ENCODE measurements at regions not wholly inside any gene's neighbourhood (a gene's known extent, or its start where the extent isn't known, plus 50 kb on each side); places are given as distances from the start of the nearest gene placed in this dataset.

DNA sequence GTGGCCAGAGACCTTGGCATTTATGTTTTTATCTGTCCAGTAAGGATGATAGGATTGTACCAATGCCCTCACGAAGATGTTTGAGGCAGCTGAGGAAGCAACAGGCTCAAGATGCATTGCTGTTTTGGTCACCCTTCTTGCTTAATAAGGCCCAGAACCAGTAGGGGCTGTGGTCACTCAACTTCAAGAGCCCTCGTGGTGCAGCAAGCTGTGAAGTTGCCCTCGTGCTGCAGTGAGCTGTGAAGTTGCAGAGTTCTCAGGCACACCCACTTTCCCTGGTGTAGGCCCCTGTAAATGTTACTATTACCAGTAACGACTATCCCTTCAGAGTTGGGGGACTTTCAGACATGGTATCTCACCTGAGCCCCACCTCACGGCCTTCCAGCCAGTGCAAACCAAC lies 207.6 kb upstream of the LYZL1 start:
- 87 to 94% methylated on average over 5 of the region's 5 CpGs for WGBS, 2 donors
- Histone ChIP-seq H3K4me1 (no peaks in the 10 kb centered on the region), H3K36me3 (no peaks in the 10 kb centered on the region), H3K4me3 (no peak overlapping the region), H3K27ac (no peak overlapping the region), H3K27me3 (no peaks in the 10 kb centered on the region), H3K9me3 (no peaks in the 10 kb centered on the region)
- no peak for DNase-seq (ENCODE audit: low spot score in 2 of 2)
- TF ChIP-seq, protein P1, sequence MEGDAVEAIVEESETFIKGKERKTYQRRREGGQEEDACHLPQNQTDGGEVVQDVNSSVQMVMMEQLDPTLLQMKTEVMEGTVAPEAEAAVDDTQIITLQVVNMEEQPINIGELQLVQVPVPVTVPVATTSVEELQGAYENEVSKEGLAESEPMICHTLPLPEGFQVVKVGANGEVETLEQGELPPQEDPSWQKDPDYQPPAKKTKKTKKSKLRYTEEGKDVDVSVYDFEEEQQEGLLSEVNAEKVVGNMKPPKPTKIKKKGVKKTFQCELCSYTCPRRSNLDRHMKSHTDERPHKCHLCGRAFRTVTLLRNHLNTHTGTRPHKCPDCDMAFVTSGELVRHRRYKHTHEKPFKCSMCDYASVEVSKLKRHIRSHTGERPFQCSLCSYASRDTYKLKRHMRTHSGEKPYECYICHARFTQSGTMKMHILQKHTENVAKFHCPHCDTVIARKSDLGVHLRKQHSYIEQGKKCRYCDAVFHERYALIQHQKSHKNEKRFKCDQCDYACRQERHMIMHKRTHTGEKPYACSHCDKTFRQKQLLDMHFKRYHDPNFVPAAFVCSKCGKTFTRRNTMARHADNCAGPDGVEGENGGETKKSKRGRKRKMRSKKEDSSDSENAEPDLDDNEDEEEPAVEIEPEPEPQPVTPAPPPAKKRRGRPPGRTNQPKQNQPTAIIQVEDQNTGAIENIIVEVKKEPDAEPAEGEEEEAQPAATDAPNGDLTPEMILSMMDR (IDR thresholded peaks at IDR 0.05) = no peak
- TF ChIP-seq EP300 (IDR thresholded peaks at IDR 0.05) = no peak
- no peak for TF ChIP-seq POLR2A (IDR thresholded peaks at IDR 0.05)

DNA sequence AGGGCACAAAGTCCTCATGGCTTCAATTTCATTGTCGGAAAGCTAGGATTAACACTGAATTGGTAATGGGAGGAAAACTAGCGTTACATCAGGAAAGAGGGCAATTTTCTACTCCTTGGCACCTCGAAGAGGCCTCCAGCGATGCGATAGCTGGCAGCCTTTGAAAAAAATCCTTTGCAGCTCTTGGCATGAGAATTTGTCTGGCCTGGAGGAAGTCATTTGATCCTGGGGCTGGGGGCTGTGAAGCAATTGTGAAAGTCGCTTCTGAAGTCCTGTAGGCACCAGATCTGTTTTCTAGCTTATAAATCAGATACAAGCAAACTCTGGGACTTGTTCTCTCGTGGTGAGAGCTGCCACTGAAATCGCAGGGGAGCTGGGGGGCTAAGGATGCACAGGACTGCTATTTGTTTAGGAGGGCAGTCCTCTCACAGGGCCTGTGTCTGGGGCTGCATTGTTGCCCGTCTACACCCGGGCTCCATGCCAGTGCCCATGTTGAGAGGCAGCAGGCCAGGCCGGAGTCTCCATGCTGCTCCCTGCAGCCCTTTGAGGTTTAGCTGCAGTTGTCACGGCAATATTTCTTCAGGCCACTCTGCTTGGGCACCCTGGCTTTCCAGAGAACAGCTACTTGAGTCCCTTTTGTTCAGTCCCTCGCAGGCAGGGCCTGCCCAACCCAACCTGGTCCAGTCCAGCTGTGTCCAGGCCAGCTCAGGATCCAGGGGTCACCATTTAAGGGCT lies 206.8 kb upstream of the LYZL1 start:
- H3K27me3 ChIP-seq = no peaks in the 10 kb centered on the region
- no peak for TF ChIP-seq EP300 (IDR thresholded peaks at IDR 0.05)
- TF ChIP-seq, protein P1 (IDR thresholded peaks at IDR 0.05) = no peak
- TF ChIP-seq POLR2A (IDR thresholded peaks at IDR 0.05) = no peak
- no peaks in the 10 kb centered on the region for H3K36me3 ChIP-seq
- H3K9me3 ChIP-seq = no peaks in the 10 kb centered on the region
- DNase-seq (ENCODE audit: low spot score in 2 of 2) = no peak
- no peak overlapping the region for H3K27ac ChIP-seq
- H3K4me1 ChIP-seq = no peaks in the 10 kb centered on the region
- no peak overlapping the region for H3K4me3 ChIP-seq
- 53 to 61% methylated on average over 12 to 13 of the region's 13 CpGs for WGBS, 2 donors

DNA sequence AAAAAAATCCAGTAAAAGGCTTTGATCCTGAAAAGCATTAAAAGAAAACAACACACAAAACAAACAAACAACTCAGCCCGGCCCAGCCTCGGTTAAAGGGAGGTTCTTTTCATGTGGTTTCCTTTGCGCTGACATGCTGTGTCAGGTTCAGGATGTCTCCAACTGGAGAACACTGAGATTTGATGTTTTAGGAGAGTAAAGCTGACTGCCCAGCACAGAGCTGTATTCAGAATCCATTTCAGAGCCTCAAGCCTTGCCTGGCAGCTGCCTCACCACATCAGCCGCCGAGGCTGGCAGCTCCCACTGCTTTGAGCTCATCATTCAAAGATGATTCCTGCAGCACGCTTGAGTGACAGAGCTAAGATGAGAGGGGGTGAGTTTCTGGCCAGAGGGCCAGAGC lies 205.8 kb upstream of the LYZL1 start:
- no peaks in the 10 kb centered on the region for H3K36me3 ChIP-seq
- WGBS, 2 donors = 86 to 92% methylated on average over 6 of the region's 6 CpGs
- no peak overlapping the region for H3K27ac ChIP-seq
- TF ChIP-seq, protein P1 (IDR thresholded peaks at IDR 0.05) = no peak
- TF ChIP-seq EP300 (IDR thresholded peaks at IDR 0.05) (no peak), POLR2A (IDR thresholded peaks at IDR 0.05) (no peak)
- no peak overlapping the region for H3K4me3 ChIP-seq
- no peaks in the 10 kb centered on the region for H3K27me3 ChIP-seq
- no peaks in the 10 kb centered on the region for H3K4me1 ChIP-seq
- no peaks in the 10 kb centered on the region for H3K9me3 ChIP-seq
- no peak for DNase-seq (ENCODE audit: low spot score in 2 of 2)

DNA sequence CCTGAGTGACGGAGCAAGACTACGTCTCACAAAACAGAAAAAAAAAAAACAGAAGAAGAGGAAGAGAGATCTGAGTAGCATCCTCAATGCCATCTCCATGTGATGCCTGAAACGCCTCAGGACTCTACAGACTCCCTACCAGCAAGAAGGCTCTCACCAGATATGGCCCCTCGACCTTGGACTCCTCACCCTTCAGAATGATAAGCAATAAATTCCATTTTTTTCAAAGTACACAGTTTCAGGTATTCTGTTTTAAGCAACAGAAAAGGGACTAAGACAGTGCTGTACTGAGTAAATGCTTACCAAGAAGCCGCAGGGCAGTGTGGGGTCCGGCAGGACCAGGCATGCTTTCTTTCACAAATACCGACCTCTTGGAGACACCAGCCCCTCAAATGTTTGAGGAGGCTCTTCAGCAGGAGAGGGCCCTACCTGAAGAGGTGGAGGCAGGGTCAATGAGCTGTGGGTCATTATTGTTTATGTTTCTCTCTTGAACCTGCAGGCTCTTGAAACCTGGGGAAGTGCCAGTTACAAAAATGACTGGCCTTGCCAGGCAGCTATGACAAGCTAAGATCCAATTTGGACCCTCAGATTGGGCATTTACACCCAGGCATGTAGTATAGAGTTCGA lies 204.1 kb upstream of the LYZL1 start:
- no peak for TF ChIP-seq EP300 (IDR thresholded peaks at IDR 0.05)
- TF ChIP-seq, protein P1 (IDR thresholded peaks at IDR 0.05) = no peak
- TF ChIP-seq POLR2A (IDR thresholded peaks at IDR 0.05) = no peak
- Histone ChIP-seq H3K4me1 (no peaks in the 10 kb centered on the region), H3K27ac (no peak overlapping the region), H3K9me3 (no peaks in the 10 kb centered on the region), H3K4me3 (no peak overlapping the region), H3K27me3 (no peaks in the 10 kb centered on the region), H3K36me3 (no peaks in the 10 kb centered on the region)
- WGBS, 2 donors = 90% methylated on average over 8 of the region's 8 CpGs
- DNase-seq (ENCODE audit: low spot score in 2 of 2) = no peak

DNA sequence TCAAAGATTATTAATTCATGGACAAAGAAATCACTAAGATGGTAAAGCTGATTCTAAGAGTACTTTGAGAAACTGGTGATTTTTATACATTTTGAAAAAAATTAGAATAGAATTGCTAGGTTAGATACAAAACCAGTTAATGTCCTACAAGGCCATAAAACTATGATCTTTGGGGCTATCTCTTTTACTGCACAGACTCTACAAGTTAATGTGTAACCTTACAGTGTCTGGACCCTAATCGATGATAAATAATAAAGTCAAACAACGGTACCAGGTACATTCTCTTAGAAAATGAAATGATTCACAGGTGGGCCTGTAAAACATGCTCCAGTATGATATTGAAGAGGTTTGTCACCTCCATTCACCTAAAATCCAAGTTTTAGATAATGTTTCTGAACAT lies 199.8 kb upstream of the LYZL1 start:
- Histone ChIP-seq H3K27ac (no peak overlapping the region), H3K27me3 (no peaks in the 10 kb centered on the region), H3K4me1 (no peaks in the 10 kb centered on the region), H3K4me3 (no peak overlapping the region), H3K36me3 (no peaks in the 10 kb centered on the region), H3K9me3 (no peaks in the 10 kb centered on the region)
- no peak for DNase-seq (ENCODE audit: low spot score in 2 of 2)
- 93% methylated on average over 2 of the region's 2 CpGs for WGBS, 2 donors
- TF ChIP-seq POLR2A (IDR thresholded peaks at IDR 0.05) (no peak), EP300 (IDR thresholded peaks at IDR 0.05) (no peak)
- TF ChIP-seq, protein P1 (IDR thresholded peaks at IDR 0.05) = no peak

All from tibial nerve (tissue), 4 donors.